ENCODE measurements at regions not wholly inside any gene's neighbourhood (a gene's known extent, or its start where the extent isn't known, plus 50 kb on each side); places are given as distances from the start of the nearest gene placed in this dataset.
"Not testable (repeated sequence)": the region's sequence is repeated elsewhere in the genome, so short reads cannot be mapped to it uniquely, and the experiment has no call there.

DNA sequence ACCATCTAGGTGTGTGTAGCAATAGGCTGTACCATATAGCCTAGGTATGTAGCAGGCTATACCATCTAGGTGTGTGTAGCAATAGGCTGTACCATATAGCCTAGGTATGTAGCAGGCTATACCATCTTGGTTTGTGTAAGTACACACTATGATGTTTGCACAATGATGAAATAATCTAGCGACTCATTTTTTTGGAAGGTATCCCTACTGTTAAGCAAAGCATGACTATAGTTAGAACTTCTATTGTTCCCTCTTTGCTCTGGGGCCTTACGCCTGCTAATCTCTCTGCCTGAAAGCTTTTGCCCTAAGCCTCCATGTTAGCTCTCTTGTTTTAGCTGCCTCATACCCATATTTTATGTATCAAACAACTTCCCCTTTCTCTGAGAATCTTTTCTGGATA is 563.3 kb downstream of the PIK3C3 start:
- TF ChIP-seq, protein P1, sequence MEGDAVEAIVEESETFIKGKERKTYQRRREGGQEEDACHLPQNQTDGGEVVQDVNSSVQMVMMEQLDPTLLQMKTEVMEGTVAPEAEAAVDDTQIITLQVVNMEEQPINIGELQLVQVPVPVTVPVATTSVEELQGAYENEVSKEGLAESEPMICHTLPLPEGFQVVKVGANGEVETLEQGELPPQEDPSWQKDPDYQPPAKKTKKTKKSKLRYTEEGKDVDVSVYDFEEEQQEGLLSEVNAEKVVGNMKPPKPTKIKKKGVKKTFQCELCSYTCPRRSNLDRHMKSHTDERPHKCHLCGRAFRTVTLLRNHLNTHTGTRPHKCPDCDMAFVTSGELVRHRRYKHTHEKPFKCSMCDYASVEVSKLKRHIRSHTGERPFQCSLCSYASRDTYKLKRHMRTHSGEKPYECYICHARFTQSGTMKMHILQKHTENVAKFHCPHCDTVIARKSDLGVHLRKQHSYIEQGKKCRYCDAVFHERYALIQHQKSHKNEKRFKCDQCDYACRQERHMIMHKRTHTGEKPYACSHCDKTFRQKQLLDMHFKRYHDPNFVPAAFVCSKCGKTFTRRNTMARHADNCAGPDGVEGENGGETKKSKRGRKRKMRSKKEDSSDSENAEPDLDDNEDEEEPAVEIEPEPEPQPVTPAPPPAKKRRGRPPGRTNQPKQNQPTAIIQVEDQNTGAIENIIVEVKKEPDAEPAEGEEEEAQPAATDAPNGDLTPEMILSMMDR (IDR thresholded peaks at IDR 0.05): not testable (repeated sequence)
- TF ChIP-seq POLR2AphosphoS5 (IDR thresholded peaks at IDR 0.05): not testable (repeated sequence)

All from breast epithelium (tissue), 3 donors.